Stimulated activated CD4-positive, alpha-beta T cell treated with anti-CD3 and anti-CD28 coated beads, TNF-alpha, amount 100 ng/mL, for 1 hour (primary cell): ENCODE measurements at regions not wholly inside any gene's neighbourhood (a gene's known extent, or its start where the extent isn't known, plus 50 kb on each side); places are given as distances from the start of the nearest gene placed in this dataset.

Experiments
- DNase-seq, 3 donors: peaks; one replicate each; pipeline ENCODE4 v3.0.0-alpha.2; 2020; ENCODE audit warnings: low read depth in 3 of 3, low spot score in 1 of 3

DNA sequence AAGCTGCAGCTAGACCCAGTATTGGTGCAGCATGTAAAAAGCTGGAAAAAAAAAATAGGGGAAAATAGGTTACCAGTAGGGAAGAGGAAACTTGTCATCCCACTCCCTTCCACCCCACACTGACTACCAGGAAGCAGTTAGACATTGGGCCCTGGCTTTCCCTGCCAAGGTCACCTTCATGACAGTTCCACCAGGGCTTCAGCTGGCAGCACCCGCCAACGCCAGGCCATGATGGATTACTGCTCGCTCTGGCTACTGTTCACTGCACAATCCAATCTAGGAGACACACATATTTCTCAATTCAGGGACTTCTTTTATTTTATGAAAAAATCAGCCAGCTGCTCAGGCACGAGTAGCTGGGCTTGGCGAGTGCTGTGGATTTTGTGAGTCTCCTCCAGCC lies 127.7 kb downstream of the DMRTA2 start:
- no peak for DNase-seq

DNA sequence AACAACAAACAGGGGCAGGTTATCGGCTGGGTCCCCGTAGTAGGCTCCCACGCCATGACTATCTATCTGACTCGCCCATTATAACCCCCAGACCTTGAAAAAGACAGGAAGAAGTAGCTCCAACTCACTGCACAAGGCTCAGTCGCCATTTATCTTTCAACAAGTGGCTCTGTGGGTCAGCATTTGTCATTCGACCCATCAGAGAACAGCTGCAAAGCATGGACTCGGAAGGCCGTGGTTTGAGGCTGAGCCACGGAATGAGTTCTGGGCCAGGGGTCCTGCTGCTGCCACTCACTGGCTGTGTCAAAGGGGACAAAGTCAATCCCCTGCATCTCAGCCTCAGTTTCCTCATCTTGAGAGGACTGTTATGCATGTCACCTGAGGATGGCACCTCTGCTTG lies 131.0 kb downstream of the DMRTA2 start:
- DNase-seq, result no peak

DNA sequence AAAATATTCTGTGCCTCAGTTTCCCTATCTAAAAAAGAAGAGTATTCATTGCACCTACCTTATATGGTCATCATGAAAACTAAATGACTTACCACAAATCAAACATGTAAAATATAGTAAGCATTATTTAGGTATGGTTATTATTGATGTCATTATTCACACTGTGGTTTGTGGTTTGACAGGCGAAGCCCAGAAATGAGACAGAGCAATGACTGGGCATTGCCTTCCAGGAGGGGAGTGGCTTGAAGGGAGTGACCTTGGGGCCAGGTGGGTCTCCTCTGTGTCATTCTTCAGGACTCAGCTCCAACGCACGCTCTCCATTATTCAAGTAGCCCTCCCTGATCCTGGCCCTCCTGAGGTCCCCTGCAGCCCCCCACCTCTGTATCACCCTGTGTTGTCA lies 133.7 kb downstream of the DMRTA2 start:
- DNase-seq, result no peak

DNA sequence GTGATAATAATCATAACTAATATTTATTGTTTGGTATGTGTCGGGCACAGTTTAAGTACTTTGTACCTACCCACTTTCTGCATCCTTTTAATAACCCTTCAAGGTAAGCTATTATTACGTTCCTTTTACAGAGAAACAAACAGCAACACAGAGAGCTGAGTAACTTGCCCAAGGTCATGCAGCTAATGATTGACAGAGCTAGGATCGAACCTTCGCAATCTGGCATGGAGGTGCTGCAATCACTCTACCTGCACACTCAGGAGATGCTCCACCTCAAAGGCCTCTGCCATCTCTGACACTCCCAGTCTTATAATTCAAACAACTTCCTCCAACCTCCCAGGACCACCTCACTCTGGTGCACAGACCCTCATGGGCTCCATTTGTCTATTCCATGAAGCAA lies 137.2 kb downstream of the DMRTA2 start:
- no peak for DNase-seq

DNA sequence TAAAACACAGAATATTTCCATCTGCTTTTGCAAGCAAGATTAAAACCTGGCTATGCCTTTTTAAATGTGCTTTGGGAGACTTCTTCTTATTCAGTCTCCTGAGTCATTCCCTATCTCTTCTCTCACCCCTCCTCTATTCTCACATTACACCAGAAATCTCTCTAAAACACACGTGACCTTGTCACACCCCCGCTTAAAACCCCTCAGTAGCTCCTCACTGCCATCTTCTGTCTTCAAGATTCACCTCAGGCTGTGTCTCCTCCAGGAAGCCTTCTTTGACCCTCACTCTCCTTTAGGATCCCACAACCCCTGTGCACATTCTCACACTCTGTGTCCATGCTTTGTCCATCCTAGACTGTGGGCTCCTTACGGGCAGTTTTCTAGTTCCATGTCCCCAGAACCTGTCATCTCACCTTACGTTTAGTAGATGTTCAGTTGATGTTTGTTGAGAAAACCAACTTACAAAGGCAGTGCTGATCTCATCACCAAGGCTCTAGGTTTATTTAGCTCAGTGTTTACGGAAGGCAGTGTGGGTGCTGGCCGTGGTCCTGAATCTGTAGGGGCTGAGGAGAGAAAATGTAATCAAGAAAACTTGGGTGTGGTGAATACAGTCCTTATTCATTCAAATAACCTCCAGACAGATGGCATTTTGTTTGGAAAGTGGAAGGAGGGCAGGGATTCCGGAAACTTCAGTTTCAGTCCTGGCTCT lies 143.5 kb downstream of the DMRTA2 start:
- DNase-seq, result no peak

DNA sequence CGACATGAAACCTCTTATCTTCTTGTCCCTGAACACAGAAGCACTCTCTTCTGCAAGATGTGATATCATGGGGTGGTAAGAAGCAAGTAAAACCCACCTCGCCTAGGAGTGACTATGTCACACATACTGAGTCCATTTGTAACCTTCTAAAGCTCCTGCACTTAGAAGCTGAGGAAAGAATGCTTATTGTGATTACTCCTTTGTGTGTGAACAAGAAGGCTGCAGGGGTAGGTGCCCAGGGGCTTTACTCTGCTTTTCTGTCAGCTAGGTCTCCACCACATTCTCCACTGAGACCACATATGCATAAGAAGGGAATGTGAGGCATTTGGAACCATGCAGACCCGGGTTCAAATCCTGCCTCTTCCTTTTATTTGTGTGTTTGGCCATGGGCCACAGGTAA lies 144.3 kb downstream of the DMRTA2 start:
- no peak for DNase-seq

DNA sequence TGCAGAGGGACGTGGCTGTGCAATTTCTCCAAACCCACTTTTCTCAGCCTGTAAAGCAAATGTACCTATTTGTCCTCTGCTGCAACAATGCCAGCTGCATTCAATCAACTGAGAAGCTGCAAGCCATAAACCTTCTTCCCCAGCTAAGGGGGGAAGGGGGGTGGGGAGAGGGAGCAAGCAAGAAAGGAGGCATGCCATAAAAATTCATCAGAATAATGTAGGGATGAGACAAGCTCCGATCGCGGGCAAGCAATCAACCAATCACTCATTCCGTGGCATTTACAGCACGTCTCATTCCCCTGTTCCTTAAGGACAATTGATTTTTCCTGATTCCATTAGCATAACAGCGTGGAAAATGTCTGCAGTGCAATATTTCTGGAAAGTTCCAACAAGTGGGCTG lies 144.8 kb downstream of the DMRTA2 start:
- DNase-seq, result no peak

DNA sequence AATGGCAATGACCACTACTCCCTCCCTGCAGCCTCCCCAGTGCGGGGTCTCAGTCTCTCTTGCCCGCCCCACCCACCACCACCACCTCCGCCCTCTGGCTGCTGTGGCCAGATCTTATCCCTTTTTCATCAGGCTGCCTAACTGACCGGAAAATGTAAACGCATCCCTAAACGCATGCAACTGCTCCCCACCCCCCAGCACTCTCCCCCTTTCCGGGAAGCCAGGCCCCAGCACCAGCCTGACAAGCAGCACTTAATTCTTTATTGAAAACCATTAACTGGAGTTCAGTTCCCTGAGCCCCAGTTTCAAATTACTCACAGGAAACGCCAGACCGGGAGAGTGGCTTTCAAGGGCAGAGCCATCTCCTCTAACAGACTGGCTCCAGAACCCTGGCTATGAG lies 147.7 kb downstream of the DMRTA2 start:
- no peak for DNase-seq

DNA sequence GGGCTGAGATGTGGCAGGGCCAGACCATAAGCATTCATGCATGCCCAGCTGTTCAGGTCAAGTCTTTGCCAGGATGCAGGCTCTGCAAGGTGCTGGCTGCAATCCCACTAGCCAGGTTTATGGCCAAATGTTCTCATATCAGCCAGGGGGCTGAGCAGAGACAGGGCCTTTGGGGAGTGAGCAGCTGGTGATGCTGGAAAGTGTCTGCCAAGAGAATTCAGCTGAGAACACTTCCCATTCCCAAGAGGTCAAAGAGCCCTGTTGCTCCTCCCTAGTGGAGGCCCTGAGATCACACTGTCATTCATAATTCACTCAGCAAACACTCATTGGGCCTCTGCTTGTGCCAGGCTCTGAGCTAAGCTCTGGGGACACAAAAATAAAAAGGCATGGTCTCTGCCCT lies 150.3 kb downstream of the DMRTA2 start:
- no peak for DNase-seq

DNA sequence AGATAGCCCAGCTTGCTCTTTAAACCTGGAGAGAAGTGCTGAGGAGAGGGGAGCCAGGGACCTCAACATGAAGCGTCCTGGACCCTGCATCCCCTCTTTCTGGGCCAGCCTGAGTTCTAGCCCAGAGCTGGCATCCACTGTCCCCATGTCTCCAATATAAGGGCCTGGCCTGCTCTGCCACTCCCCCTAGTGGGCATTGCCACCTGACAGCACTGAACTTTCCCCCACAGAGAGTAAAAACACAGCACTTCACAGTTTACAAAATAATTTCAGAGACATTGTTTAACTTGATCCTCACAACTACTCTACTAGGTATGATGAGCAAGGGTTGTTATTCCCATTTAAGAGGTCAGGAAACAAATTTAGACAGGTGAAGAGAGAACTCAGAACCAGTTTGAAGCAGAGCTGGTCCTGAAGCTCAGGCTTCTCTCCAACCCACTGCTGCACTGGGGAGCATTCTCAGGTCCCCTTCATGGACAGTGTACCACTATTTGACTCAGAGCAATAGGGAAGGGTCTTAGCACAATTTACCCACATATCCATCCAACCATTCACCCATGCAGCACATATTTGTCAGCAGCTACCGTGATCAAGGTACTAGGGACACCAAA lies 151.2 kb downstream of the DMRTA2 start:
- no peak for DNase-seq

DNA sequence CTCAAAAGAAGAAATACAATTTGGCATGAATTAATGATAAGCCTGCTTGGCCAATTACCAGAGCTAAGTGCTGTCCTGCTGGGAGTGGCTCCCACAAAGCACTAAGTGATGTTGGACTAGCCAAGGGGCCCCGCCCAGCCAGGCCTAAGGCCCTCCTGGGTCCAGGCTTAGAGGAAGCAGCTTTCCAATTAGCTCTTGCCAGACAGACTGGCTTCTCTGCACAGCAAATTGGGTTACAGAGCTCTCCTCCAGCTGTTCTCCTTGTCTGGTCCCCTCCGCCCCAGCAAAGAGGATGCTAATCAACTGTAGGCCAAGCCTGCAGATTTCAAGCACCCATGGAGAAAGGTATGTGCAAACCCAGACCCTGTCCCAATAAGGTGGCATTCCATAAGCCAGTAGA lies 151.9 kb downstream of the DMRTA2 start:
- DNase-seq, result no peak

DNA sequence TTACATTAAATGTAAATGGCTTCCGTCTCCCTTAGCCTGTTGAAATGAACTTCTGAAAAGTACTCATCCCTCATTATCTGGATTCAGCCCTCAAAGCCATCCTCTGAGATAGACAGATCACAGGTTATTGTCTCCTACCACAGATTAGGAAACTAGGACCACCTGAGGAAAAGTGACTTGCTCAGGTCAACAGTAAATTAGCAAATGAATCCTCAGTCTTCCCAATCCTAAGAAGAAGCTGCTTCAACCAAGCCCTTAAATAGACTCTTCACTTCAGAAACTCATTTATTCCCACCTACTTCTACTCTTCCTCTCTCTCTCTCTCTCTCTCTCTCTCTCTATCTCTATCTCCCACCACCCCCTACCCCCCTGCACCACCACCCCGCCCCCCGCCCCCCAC lies 152.3 kb downstream of the DMRTA2 start:
- no peak for DNase-seq

DNA sequence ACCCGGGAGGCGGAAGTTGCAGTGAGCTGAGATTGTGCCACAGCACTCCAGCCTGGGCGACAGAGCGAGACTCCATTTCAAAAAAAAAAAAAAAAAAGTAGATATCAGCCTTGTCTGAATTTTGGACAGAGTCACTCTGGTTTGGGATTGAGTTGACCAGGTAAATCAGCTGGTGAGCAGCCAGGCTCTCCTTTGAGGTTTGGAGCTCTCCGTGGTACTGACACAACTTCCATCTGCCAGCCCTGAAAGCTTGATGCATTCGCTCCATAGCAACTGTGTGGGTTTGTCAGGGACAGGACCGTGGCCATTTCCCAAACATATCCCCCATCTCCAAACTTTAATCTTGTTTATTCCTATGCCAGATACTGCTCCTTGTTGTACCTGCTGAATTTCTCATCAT lies 155.2 kb downstream of the DMRTA2 start:
- no peak for DNase-seq

DNA sequence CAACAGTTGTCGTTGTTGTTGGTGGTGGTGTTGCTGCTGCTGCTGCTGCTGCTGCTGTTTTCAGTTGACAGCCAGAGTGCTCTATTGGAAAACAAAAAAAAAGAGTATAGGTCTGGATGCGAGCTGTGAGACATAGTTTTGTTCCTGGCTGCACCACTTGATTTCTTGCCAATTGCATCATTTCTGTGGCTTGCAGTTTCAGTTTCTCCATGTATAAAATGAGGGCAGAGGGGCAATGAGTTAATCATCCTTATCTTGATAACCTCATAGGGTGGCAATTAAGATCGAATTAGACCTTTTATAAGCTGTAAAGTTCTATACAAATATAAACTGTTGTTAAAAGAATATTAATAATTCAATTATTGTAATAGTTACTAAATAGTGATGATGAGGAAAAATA lies 156.7 kb downstream of the DMRTA2 start:
- no peak for DNase-seq

DNA sequence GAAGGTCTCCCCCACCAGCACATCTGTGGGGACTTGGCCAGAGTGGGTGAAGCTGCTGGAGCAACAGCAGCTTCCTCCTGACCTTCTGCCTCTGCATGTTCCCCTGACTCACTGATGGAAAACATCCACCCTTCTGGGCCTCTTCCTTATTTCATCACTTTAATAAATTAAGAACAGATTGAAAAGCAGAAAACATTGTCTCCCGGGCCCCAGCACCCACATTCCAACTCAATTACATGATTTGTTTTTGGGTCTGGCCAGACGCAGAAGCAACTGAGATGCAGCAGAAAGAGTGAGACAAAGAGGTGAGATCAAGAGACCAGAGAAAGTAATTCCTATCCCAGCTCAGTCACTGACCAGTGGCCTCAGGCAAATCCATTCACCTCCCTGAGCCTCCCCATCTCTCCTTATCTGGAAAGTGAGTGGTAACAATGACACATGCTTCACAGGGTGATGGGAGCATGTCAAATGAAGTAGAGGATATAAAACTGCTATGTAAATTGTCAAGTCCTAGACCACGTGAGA lies 157.1 kb downstream of the ELAVL4 start:
- no peak for DNase-seq

DNA sequence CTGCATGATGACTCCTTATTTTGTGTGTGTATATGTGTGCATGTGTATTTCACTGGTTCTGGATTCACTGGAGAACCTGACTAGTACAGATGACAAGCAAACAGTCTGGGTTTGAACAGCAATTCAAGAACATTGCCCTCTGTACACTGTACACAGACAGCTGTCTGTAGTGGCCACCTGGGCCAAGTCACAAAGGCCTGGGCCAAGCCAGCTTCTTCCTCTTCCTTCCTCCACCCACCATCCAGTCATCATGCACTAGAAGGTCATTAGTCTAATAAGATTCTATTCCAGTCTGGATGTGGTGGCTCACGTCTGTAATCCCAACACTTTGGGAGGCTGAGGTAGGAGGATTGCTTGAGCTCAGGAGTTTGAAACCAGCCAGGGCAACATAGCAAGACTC lies 155.9 kb downstream of the ELAVL4 start:
- DNase-seq, result no peak

DNA sequence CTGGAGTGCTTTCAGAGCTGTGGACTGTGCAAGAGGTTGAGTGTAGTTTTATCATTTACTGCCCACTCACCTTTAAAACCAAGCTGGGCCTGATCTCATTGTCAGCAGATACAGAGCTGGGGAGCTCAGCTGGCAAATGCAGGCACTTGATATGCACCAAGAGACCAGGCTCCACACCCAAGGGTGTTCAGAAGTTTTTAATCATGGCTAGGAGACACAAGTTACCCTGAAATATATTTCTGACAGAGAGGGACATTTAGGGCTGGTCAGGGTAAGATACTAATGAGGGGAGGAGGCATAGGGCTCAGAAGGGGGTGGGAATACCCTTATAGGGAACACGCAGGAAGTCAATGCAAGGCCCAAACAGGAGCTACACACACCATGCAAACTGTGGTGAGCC lies 153.7 kb downstream of the ELAVL4 start:
- no peak for DNase-seq

DNA sequence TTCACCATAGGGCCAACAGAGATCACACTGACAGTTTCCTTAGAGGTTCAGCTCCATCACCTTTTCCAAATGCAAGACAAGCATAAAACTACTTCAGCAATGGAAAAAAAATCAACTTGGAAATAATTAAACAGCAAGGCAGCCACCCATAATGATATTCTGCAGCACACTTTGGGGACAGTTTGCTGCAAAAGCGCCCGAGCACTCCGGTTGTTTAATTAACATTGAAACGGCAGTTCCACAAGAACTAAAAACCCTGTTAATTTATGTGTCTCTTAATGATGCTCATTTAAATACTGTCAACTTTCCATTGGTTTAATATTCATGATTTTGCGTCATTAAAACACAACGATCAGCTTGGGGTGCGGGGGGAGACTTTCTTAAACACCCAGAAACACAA lies 153.2 kb downstream of the ELAVL4 start:
- DNase-seq, result no peak

DNA sequence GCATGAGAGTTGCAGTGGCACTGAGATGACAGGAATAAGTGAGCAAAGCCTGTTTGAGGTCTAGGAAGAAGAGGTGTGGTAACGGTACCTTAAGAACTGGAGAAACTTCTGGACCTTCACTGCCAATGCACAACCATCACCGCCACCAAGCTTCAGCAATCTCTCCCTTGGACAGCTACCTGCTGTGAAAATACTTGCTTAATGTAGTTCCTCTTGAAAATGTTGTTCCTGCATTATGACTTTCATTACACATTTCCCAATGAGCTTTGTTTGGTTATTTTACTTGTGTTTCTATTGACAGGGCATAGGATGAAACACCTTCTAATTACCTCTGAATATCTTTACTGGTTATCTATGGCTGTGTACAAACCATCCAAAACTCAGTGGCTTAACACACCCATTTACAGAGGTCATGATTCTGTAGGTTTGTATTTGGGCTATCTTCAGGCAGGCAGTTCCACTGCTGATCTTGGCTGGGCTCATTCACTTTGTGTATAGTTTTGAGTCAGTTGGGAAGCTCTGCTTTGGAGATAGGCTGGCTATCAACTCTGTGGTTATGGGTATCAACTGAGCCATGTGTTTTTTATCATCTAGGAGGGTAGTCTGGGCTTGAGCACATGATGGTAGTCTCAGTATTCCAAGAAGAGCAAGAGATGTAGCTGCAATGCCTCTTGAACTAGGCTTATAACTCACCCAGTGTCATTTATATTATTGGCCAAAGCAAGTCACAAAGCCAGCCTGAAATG lies 149.4 kb downstream of the ELAVL4 start:
- DNase-seq, result no peak

DNA sequence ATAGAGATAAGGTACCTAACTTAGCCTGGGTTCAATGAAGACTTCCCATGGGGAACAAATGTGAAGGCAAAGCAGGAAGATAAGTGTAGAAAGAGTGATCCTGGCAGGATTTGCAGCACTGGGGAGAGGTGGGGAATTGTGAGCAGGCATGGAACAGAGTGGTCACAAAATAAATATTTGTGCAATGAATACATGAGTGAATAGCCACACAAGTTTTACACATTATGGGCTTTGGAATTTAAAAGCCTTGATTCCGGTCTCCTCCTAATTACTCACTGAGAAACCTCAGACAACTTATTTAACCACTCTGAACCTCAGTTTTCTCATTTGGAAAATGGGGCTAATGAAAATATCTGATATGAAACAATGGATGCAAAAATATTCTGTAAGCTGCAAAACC lies 148.3 kb downstream of the ELAVL4 start:
- DNase-seq, result no peak
